ENCODE measurements at regions not wholly inside any gene's neighbourhood (a gene's known extent, or its start where the extent isn't known, plus 50 kb on each side); places are given as distances from the start of the nearest gene placed in this dataset.

DNA sequence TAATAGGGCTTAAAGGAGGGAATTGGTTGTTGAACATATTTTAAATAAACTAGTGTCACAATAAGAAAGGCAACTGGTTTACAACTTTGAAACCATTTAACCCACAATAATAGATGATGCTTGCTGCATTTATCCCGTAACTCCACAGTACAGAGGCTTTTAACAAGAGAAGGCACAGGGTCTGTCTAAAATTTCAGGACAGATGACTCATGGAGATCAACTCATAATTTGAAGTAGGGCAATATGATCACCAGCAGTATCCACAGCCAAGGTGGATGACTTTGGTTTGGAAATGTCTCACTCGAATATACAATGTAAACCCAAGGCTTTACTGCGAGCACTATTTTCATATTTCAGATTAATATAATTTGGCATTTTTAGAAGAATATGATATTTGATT lies 340.2 kb downstream of the LRIG3 start:
- DNase-seq (ENCODE audit: low read depth) = no peak

DNA sequence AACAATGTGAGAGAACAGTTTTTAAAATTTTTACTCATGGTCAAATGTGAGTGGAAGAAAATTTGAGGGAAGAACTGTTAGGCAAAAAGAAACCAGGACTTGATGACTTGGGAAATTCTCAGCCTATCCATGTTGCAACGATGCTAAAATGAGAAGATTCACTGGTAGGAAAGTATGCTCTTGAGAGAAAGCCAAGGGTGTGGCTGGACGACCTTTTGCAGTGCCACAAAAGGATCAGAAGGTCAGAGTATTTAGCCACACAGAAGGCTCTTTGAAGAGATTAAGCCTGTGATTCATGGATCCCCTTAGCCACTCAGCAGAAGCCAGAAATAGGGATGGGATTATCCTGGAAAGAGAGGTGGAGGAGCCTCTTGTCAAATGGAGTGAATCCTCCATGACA lies 336.8 kb downstream of the LRIG3 start:
- no peak for DNase-seq (ENCODE audit: low read depth)

DNA sequence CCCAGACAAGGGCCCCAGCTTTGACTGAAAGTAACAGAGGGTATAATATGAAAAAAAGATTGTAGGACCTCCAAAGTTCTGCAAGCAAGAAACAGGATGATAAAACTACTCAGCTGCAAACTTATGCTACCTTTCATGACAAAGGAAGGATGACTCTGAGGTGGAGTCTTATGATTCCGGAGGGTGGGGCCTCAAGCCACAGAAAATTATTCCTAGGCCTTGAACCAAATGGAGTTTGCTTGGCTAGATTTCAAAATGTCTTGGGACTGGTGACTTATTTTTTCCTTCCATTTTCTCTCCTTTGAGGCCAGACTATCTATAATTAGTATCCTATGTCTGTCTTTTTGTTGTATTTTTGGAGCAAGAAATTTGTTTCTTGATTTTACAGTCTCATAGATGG lies 336.4 kb downstream of the LRIG3 start:
- no peak for DNase-seq (ENCODE audit: low read depth)

DNA sequence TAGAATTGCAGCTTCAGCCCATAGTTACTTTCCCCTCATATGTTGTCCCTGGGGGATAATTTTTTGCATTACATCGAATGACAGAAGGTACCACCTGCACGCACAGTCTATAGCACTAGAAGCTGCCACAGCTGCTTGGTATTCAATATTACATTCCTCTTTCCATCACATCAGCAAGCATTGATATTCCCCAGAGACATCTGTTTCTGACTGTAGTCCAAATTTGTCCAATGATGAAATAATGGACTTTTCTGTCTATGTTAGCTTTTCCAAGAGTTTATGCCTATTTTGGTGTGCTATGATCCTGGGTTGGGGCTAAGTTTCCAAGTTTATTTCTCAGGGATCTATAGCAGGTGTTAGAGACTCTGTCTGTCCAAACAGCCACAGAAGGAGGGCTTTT lies 335.4 kb downstream of the LRIG3 start:
- DNase-seq (ENCODE audit: low read depth) = no peak

DNA sequence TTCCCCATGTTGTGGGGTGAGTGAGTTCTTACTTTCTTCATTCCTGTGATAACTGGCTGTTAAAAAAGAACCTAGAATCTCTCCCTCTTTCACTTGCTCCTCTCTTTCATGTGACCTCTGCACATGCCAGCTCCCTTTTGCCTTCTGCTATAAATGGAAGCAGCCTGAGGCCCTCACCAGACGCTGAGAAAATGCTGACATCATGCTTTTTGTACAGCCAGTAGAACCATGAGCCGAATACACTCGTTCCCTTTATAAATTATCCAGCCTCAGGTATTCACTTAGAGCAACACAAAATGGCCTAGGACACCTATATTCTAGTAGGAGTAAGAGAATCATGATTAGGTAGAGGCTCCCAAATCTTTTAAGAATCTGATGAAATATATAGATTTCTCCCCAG lies 333.5 kb downstream of the LRIG3 start:
- DNase-seq (ENCODE audit: low read depth) = no peak

DNA sequence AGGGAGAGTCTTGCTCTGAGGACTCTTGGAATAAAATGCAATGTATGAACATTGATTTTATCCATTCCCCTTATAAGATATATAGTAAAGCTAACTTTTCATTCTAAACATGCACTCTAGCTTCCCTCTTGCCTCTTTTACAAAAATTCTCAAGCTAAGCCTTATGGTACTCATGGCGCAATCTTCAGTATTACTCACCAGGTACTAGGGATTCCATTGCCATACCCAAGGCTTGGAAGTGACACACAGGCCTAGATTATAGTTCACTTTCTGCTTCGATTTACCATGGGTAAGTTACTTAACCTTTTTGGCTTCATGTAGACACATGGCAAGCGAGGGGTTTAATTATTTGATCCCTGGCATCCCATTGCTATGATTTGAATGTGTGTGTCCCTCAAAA lies 331.5 kb downstream of the LRIG3 start:
- DNase-seq (ENCODE audit: low read depth) = no peak

DNA sequence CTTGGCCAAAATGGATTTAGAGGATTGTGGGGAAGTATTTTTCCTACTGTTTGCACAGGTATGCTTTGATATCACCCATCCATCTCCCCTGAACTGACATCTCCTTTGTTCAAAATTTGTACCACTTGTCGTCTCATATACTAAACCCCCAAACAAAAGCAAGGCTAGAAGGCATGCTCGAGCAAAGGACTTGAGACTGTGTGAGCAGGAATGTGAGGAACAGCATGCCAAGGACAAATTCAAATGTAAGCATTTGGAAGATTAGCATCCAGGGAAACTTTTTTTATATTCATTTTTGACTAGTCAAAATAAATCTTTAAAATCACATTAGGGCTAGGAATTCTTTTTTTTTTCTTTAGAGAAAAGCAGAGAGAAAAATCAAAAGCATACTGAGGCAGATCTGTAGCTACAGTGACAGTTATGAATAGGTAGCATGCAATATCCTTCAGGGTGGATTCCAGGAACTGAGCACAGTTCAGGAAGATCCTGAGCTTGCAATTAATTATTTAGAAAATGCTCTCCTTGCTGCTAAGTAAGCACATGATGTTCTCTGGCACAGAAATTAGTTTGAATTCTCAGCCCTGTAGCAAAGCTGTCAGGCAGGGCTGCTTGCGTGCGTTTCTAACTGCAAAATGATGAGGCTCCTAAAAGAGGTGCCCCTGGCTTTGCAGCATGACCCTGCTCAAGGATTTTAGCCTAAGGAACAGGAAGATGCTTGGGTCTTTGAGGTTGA lies 327.7 kb downstream of the LRIG3 start:
- DNase-seq (ENCODE audit: low read depth) = no peak

DNA sequence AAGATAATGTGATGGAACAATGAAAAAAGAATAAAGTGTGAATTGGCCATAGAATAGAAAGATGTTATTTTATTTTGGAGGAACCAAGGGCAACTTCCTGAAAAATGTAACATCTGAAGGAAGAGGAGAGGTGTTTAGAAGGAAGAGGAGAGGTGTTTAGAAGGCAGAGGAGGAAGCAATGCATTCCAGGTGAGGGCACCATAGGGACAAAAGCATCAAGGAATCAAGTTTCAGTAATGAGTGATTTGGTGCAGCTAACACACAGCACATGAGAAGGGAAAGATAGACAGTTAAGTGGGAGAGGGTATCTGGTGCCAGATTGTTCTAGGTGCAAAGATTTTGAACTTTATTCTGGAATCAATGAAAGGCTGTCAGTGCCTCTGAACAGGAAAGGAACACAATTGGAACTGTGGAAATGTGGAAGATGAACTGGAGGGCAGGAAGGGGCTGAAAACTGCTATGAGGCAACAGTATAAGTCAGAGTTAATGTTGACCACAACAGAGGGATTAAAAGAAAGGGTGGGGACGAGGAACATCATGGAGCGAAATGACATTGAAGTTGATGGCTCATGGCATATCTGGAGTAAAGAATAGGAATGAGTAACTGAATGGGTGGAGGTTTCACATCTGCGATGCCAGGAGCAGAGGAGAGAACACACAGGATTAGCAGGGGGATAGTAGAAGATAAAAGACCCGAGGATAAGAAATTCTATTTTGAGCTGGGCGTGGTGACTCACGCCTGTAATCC lies 326.6 kb downstream of the LRIG3 start:
- DNase-seq (ENCODE audit: low read depth) = no peak

DNA sequence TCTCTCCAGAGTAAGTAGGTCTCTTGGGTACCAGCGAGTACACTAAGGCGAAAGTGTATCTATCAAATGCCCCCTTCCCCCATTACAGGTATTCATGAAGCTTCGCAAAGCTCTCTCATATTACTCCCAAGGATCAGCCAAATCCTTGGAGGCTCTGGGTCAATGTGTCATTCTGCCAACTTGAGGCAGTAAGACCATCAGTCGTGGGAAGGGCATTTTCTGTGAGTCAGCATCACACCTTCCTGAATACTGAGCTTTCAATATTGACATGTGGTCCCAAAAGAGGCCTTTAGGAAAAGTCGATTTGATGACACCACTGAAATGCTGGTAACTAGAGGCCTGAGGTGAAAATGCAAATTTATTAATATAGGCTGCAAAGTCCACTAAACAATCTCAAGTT lies 323.9 kb downstream of the LRIG3 start:
- DNase-seq (ENCODE audit: low read depth) = peak; percentile 19

DNA sequence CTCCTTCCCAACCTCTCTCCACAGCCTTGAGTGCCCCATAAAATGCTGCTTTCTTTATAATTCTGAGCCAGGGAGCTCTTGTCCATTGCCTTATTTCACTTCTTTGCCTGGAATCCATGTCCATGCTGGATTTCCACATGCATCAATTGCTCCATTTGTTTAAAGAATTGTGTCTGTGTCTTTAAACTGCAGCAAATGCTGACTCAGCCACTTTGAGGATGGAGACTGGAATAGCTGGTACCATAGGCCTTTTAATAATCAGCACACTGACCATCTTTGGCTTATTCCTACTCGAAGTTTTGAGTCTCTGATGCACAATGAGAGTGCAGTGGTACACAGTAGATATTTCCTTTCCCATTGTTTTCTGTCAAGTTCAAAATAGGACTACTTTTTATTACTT lies 318.8 kb downstream of the LRIG3 start:
- no peak for DNase-seq (ENCODE audit: low read depth)

DNA sequence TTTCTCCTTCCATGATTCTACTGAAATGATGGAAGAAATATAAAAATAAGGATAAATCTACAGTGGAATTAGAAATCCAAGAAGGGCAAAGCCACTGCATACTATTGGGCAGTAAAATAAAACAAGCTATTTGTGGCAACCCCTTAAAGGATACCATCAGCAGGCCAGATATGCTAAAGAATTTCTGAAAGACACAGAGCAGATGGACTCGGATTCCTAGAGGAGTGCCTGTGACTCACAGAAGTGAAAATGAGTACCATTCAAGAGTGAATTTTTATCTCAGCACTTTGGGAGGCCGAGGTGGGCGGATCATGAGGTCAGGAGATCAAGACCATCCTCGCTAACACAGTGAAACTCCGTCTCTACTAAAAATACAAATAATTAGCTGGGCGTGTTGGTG lies 318.1 kb downstream of the LRIG3 start:
- DNase-seq (ENCODE audit: low read depth) = no peak

DNA sequence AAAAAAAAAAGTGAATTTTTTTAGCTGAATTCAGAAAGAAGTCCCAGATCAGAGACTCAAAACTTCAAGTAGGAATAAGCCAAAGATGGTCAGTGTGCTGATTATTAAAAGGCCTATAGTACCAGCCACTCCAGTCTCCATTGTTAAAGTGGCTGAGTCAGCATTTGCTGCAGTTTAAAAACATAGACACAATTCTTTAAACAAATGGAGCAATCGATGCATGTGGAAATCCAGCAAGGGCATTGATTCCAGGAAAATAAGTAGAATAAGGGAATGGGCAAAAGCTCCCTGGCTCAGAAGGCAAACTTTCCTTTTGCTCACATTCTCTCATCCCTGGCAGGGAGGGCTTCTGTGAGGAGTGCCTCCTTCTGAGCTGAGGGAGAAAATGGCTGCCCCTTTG lies 317.6 kb downstream of the LRIG3 start:
- no peak for DNase-seq (ENCODE audit: low read depth)

DNA sequence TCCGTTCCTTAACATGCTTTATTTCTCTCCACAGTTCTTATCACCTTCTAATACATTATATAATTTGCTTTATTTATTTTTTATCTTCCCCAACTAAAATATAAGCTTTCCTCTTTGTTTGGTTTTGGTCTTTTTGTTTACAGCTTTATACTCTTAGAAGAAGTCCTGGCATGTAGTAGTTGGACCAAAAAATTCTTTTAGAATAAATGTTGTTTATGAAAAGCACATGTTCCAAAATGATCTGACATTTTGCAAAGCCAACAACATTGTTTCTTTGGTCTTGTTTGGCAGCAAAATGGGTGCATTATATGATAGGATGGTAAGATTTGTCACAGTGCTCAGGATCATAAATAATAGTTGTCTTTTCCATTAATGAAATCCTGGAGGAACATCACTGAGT lies 312.5 kb downstream of the LRIG3 start:
- no peak for DNase-seq (ENCODE audit: low read depth)

DNA sequence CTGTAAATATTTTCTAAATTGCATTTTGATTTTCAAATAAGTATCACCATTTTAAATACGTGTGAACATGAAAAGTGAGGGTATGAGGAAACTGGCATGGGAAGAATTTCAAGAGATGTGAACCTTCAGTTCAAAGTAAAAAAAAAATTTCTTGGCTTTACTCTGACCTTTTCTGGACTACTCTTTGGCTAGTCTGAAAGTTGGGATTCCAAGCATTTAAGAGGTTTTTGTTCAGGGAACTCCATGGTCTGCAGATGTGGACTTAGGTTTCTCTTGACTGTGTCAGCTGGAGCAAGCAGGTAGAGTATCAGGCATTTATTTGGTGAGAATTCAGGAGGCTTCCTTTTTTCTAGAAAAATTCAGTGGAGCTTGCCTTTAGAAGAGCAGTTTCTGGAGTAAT lies 311.6 kb downstream of the LRIG3 start:
- DNase-seq (ENCODE audit: low read depth) = no peak

DNA sequence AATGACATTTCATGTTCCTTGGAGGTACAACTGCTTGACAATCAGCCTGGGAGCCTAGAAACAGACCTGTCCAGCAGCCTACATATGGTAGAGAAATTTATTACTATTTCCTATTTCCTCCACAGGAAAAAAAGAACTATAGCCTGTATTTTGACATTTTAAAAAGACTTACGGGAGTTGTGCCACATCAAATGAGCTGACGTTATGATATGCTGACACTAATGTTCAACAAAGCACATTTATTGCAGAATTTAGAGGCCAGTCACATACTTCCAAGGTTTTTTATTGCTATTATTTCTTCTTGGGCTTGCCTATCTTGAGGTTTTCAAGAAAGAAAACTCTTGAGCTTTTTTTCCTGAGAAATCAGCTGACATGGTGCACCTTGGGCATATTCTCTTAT lies 305.3 kb downstream of the LRIG3 start:
- DNase-seq (ENCODE audit: low read depth) = no peak

DNA sequence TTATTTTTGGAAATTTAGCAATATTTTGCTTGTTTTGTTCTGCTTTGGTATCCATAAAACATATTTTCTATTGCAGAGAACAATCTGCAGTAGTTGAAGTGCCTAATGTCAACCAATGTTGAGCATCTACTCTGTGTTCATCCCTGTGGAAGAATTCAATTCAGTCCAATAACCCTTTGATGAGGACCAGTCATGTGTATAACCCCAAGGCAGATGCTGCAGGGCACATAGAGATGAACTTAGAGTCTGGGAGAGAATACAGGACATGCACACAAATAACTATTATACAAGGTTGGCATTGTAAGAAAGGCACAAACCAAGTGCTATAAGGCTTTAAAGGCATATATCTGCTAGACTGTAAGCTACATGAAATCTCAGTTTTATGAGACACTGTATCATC lies 304.7 kb downstream of the LRIG3 start:
- no peak for DNase-seq (ENCODE audit: low read depth)

DNA sequence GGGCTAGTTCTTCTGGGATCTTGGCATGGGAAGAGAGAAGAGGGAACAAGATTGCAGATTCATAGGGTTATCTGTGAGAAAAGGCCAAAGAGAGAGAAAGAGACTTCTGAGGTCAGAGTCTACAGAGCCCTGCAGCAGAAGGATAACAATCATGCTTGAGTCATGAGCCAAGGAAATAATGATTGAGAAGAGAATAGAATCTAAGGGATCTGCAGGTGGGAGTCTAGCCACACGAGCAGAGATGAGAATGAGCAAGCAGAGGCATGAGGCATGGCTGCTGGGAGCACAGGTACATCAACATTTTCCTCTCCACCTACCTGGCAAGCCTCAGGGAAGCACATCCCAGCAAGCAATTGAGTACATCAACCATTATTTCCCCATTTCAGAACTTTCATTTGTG lies 303.7 kb downstream of the LRIG3 start:
- DNase-seq (ENCODE audit: low read depth) = no peak

DNA sequence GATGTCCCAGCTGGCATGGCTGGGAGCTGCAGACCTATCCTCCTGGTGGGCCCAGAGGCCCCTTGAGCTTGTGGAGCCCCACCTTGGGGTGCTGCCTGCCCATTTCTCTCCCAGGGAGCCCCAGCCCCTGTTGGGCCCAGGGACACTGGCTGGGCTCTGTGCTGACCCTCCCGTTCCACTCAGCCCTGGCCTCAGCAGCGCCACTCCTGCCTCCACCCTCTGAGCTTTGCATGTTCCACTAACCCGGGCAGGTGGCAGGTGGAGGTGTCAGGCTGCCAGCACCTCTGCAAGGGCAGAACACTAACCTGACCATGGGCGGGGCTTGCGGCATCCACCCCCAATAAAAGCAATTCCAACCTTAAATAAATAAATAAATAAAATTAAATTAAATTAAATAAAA lies 299.2 kb downstream of the LRIG3 start:
- no peak for DNase-seq (ENCODE audit: low read depth)

DNA sequence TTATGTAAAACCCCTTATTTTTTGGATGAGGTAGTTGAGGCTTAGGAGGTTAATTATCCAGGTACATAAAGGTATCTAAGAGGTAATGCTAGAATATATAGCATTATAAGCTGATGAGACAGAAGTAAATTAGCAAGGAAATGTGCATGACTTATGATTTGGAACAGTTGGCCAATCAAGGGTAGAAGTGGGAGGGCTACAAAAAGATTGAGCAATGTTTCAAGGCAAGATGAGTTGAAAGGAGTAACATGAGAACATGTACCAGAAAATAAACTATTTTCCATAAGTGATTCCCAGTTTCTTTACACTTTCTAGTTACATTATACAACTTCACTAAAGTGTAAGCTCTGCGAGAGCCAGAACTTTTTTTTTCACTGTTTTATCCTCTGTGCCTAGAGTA lies 290.9 kb downstream of the LRIG3 start:
- DNase-seq (ENCODE audit: low read depth) = no peak

DNA sequence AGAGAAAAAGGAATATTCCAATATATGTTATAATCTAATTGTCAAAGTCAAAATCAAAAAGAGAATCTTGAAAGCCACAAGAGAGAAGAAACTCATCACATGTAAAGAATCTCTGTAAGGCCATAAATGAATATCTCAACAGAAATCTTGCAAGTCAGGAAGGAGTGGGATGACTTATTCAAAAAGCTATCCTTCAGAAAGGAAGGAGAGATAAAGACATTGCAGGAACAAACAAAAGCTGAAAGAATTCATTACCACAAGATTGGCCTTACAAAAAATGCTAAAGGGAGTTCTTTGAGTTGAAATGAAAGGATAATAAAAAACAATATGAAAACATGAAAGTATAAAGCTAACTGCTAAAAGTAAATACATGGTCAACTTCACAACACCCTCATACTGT lies 286.8 kb downstream of the LRIG3 start:
- no peak for DNase-seq (ENCODE audit: low read depth)

DNA sequence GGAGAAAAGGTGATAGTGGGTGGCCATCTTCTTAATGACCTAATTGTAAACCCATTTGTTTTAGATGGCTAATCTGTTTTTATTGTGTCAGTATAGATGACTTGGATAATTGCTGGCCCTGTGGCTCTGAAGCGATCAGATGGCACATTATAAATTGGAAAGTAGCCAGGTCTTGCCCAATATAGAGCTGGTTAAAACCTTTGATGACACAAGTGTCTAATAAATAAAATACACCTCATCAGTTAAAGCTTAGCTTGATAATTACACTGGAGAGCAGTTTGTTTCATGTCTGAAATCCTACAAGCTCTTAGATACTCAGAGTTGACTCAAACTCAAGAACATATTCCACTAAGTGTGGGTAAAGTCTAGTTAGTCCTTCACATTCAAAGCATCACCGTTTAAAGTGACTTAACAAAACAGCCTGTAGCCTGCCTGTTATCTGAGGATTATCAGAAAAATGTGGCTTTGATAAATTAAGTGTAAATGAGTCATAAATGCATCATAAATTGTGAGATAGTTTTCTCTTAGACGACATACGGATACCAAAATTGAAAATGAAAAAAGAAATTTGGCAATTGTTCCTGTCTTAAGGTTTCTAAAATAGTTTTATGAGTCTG lies 280.9 kb downstream of the LRIG3 start:
- DNase-seq (ENCODE audit: low read depth) = no peak

DNA sequence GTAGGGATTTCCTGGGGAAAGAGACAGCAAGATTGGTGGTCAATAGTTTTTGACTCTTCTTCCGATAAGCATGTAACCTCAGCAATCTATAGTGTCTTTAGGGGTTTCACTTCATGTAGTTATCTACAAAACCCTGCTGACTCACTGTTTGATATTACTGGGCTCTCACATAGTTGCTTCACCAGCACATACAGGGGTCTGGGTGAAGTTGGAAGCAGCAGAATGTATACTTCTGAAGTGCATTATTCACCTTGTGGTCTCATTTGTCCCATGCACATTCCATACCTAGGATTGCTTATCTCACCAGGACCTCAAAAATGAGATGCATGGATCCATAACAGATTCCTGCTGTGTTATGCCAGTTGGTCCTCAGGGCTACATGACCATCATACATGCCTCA lies 280.0 kb downstream of the LRIG3 start:
- DNase-seq (ENCODE audit: low read depth) = peak; percentile 30

DNA sequence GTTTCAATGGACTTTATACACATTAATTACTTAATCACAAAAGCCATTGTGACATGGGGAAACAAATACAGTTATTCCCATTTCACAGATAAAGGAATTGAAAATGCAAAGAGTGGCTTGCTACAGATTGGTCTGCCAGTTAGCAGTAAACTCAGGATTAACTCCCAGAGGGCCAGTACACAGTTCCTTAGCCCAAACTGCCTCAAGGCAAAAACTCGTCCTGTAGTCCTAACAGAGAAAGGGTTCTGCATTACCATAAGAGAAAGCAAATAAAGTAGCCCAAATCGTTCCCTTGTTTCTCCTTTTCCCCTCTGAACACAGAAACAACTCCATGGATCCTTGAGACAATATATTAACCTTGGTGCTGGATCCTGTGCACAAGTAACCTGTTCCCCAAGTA lies 274.4 kb downstream of the LRIG3 start:
- DNase-seq (ENCODE audit: low read depth) = no peak
